Tibial artery (tissue), 4 donors: ENCODE measurements at regions not wholly inside any gene's neighbourhood (a gene's known extent, or its start where the extent isn't known, plus 50 kb on each side); places are given as distances from the start of the nearest gene placed in this dataset.
"Not testable (repeated sequence)": the region's sequence is repeated elsewhere in the genome, so short reads cannot be mapped to it uniquely, and the experiment has no call there.

Experiments used
- DNase-seq, 2 donors: peaks; one replicate each; pipeline ENCODE4 v3.0.0-alpha.2; 2019
- H3K27ac ChIP-seq, 2 donors: fragments of 200-600 bp; sonication (generic) in 1 of 2; 1 replicate in 1 of 2; 2 replicates in 1 of 2; pipeline ENCODE4 v1.5.1; 2018 to 2019; ENCODE audit warnings: mild to moderate bottlenecking in 1 of 2
- H3K27me3 ChIP-seq, 2 donors: fragments of 200-600 bp; sonication (generic) in 1 of 2; one replicate each; pipeline versions ENCODE4 v1.5.1 to v1.6.0; 2016 to 2019
- H3K36me3 ChIP-seq, 3 donors: fragments of 200-600 bp; sonication (generic) in 2 of 3; one replicate each; pipeline ENCODE4 v1.5.1; 2016 to 2019; ENCODE audit warnings: mild to moderate bottlenecking in 2 of 3
- H3K4me1 ChIP-seq, 4 donors: fragments of 200-600 bp; sonication (generic) in 2 of 4; 1 replicate in 3 of 4; 2 replicates in 1 of 4; pipeline ENCODE4 v1.5.1; 2016 to 2019
- H3K4me3 ChIP-seq, 2 donors: fragments of 200-600 bp; sonication (generic) in 1 of 2; 1 replicate in 1 of 2; 2 replicates in 1 of 2; pipeline ENCODE4 v1.5.1; 2018 to 2019; ENCODE audit warnings: mild to moderate bottlenecking in 2 of 2
- H3K9me3 ChIP-seq, 3 donors: fragments of 200-600 bp; sonication (generic) in 1 of 3; one replicate each; pipeline ENCODE4 v1.5.1; 2016 to 2019
- CTCF ChIP-seq, 2 experiments: fragments of 200-600 bp in 1 of 2; fragments of 450-650 bp in 1 of 2; IDR thresholded peaks; one replicate each; pipeline ENCODE4 v1.5.1; 2017 to 2019; ENCODE audit warnings: antibody characterized with exemption in 2 of 2, mild to moderate bottlenecking in 1 of 2, moderate library complexity in 1 of 2
- intact Hi-C: fragments of 100-400 bp; cut with DNase I; formaldehyde crosslinking; loops from one replicate; pipeline ENCODE4 v1.15.0; 2023; ENCODE audit warnings: low total_unique reads

GRCh38 chr13:79895416-79895815 is 414.5 kb downstream of the NDFIP2 start:
- Histone ChIP-seq H3K4me1 (no peaks in the 10 kb centered on the region), H3K27ac (no peak overlapping the region), H3K27me3 (no peaks in the 10 kb centered on the region), H3K36me3 (no peaks in the 10 kb centered on the region), H3K9me3 (no peaks in the 10 kb centered on the region), H3K4me3 (no peak overlapping the region)
- intact Hi-C loops: no loop called here
- TF ChIP-seq CTCF (IDR thresholded peaks at IDR 0.05): no peak
- DNase-seq: no peak

- DNase-seq, H3K9me3 ChIP-seq, H3K4me1 ChIP-seq, intact Hi-C loops, H3K27ac ChIP-seq, H3K4me3 ChIP-seq, H3K27me3 ChIP-seq, H3K36me3 ChIP-seq: not testable (repeated sequence)
These were observed 406.3 kb downstream of the NDFIP2 start for GRCh38 chr13:79887278-79887677.

- no peak for DNase-seq
- H3K27me3 ChIP-seq: no peaks in the 10 kb centered on the region
- H3K27ac ChIP-seq: no peak overlapping the region
- no peaks in the 10 kb centered on the region for H3K9me3 ChIP-seq
- no peak for TF ChIP-seq CTCF (IDR thresholded peaks at IDR 0.05)
- no peaks in the 10 kb centered on the region for H3K4me1 ChIP-seq
- no peaks in the 10 kb centered on the region for H3K36me3 ChIP-seq
- intact Hi-C loops: no loop called here
- H3K4me3 ChIP-seq: no peak overlapping the region
These were observed 405.6 kb downstream of the NDFIP2 start for GRCh38 chr13:79886601-79887000.

GRCh38 chr13:79884890-79885289 is 403.9 kb downstream of the NDFIP2 start:
- Histone ChIP-seq H3K27me3 (no peaks in the 10 kb centered on the region), H3K36me3 (no peaks in the 10 kb centered on the region), H3K27ac (no peak overlapping the region), H3K9me3 (no peaks in the 10 kb centered on the region), H3K4me3 (no peak overlapping the region), H3K4me1 (no peaks in the 10 kb centered on the region)
- TF ChIP-seq CTCF (IDR thresholded peaks at IDR 0.05): no peak
- DNase-seq: no peak
- intact Hi-C loops: no loop called here

- Histone ChIP-seq H3K4me1 (no peaks in the 10 kb centered on the region), H3K4me3 (no peak overlapping the region), H3K27me3 (no peaks in the 10 kb centered on the region), H3K9me3 (no peaks in the 10 kb centered on the region), H3K36me3 (no peaks in the 10 kb centered on the region), H3K27ac (no peak overlapping the region)
- TF ChIP-seq CTCF (IDR thresholded peaks at IDR 0.05): no peak
- intact Hi-C loops: no loop called here
- DNase-seq: no peak
These were observed 402.3 kb downstream of the NDFIP2 start for GRCh38 chr13:79883216-79883615.

GRCh38 chr13:79880818-79881217 is 399.9 kb downstream of the NDFIP2 start:
- intact Hi-C loops: no loop called here
- Histone ChIP-seq H3K27ac (no peak overlapping the region), H3K4me3 (no peak overlapping the region), H3K4me1 (no peaks in the 10 kb centered on the region), H3K9me3 (peaks cover 0 to 8% (median 0%) of the 10 kb centered on the region in 3 donors), H3K27me3 (no peaks in the 10 kb centered on the region), H3K36me3 (no peaks in the 10 kb centered on the region)
- DNase-seq: no peak
- TF ChIP-seq CTCF (IDR thresholded peaks at IDR 0.05): no peak
